Mesothelial cell of epicardium (in vitro differentiated cells): ENCODE measurements at regions not wholly inside any gene's neighbourhood (a gene's known extent, or its start where the extent isn't known, plus 50 kb on each side); places are given as distances from the start of the nearest gene placed in this dataset.

Experiments used
- DNase-seq, 2 experiments: peaks; one replicate each; pipeline ENCODE4 v3.0.0; 2021; ENCODE audit warnings: low spot score in 2 of 2; ENCODE audit not compliant: unreplicated experiment in 2 of 2
- H3K27ac Mint-ChIP-seq: 2 replicates; pipeline ENCODE4 v1.8.0; 2021; ENCODE audit warnings: mixed read lengths
- H3K27me3 Mint-ChIP-seq: 2 replicates; pipeline ENCODE4 v1.8.0; 2021; ENCODE audit warnings: low read depth, mixed read lengths
- H3K36me3 Mint-ChIP-seq: 2 replicates; pipeline ENCODE4 v1.8.0; 2021; ENCODE audit warnings: mixed read lengths
- H3K4me1 Mint-ChIP-seq: 2 replicates; pipeline ENCODE4 v1.8.0; 2021; ENCODE audit warnings: mixed read lengths
- H3K4me3 Mint-ChIP-seq: 2 replicates; pipeline ENCODE4 v1.8.0; 2021; ENCODE audit warnings: mild to moderate bottlenecking, moderate library complexity, mixed read lengths
- H3K9me3 Mint-ChIP-seq: 2 replicates; pipeline ENCODE4 v1.8.0; 2021; ENCODE audit warnings: mixed read lengths
- CTCF ChIP-seq: fragments of 200-600 bp; sonication (generic); IDR thresholded peaks from one replicate; pipeline ENCODE4 v1.5.0; 2021; ENCODE audit warnings: antibody characterized with exemption; ENCODE audit not compliant: unreplicated experiment

GRCh38 chr4:32950866-32951265 lies 2230.7 kb downstream of the PCDH7 start:
- Mint-ChIP-seq H3K27ac (no peak overlapping the region), H3K4me3 (no peak overlapping the region), H3K4me1 (no peaks in the 10 kb centered on the region), H3K36me3 (peaks cover 5% of the 10 kb centered on the region), H3K9me3 (peaks cover 30% of the 10 kb centered on the region), H3K27me3 (no peaks in the 10 kb centered on the region)
- DNase-seq: no peak
- no peak for TF ChIP-seq CTCF

DNA sequence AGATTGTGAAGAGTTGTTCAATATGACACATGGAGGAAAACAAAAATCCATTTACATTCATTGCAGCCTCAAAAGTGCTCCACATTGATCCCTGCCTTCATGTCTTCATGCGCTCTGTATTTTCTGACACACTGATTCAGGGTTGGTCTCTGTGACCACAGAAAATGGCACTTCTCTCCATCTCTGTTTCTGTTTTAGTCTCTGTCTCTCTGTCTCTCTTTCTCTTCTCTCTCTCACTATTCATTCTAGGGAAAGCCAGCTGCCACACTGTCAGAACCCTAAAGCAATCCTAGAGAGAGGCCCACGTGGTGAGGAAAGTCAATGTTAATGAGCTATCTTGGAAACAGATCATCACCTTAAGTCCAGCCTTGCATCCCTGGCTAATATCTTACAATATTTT lies 2238.4 kb downstream of the PCDH7 start:
- Mint-ChIP-seq H3K4me3 (no peak overlapping the region), H3K27ac (no peak overlapping the region), H3K36me3 (no peaks in the 10 kb centered on the region), H3K27me3 (no peaks in the 10 kb centered on the region), H3K9me3 (no peaks in the 10 kb centered on the region), H3K4me1 (peaks cover 11% of the 10 kb centered on the region)
- no peak for TF ChIP-seq CTCF
- no peak for DNase-seq

DNA sequence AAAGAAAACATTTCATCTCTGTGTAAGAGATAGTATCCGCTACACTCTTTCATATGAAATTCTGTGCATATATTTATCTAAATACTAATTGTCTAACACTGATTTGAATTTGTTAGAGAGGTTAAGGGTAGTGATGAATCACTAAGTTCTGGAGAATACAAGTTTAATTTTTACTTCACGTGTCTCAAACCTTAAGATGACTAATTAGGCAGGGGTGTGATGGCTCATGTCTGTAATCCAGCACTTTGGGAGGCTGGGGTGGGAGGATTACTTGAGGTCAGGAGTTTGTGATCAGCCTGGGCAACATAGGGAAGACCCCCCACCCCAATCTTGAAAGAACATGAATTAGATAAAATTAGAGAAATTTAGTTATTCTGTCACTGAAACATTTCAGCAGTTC lies 2241.9 kb downstream of the PCDH7 start:
- Mint-ChIP-seq H3K4me3 (no peak overlapping the region), H3K36me3 (no peaks in the 10 kb centered on the region), H3K27ac (peak overlapping the region; percentile 47), H3K9me3 (no peaks in the 10 kb centered on the region), H3K27me3 (no peaks in the 10 kb centered on the region), H3K4me1 (peaks cover 12% of the 10 kb centered on the region)
- TF ChIP-seq CTCF: no peak
- DNase-seq: no peak

DNA sequence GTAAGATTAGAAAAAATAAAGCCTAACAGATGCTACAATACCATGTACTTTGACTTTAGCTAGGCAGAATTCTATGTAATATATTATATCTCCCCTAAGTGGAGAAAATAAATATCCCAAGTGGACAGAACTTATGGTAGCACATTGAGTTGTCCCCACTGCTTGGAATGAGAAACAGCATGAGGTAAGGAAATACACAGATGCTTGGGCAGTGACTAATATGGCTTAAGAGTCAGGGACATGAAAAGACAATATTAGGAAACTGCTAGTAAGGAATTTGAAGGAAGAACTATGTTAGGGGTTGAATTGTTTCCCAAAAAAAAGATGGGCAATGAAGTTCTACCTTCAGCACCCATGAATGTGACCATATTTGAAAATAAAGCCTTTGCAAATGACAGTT lies 2265.1 kb downstream of the PCDH7 start:
- no peak for TF ChIP-seq CTCF
- peaks cover 2% of the 10 kb centered on the region for H3K36me3 Mint-ChIP-seq
- H3K27ac Mint-ChIP-seq: no peak overlapping the region
- no peak overlapping the region for H3K4me3 Mint-ChIP-seq
- H3K27me3 Mint-ChIP-seq: no peaks in the 10 kb centered on the region
- H3K9me3 Mint-ChIP-seq: peaks cover 29% of the 10 kb centered on the region
- H3K4me1 Mint-ChIP-seq: peaks cover 9% of the 10 kb centered on the region
- no peak for DNase-seq

GRCh38 chr4:32986236-32986635 lies 2266.1 kb downstream of the PCDH7 start:
- TF ChIP-seq CTCF: no peak
- Mint-ChIP-seq H3K4me1 (peaks cover 9% of the 10 kb centered on the region), H3K27me3 (no peaks in the 10 kb centered on the region), H3K36me3 (peaks cover 2% of the 10 kb centered on the region), H3K9me3 (peaks cover 20% of the 10 kb centered on the region), H3K27ac (no peak overlapping the region), H3K4me3 (no peak overlapping the region)
- DNase-seq: no peak

DNA sequence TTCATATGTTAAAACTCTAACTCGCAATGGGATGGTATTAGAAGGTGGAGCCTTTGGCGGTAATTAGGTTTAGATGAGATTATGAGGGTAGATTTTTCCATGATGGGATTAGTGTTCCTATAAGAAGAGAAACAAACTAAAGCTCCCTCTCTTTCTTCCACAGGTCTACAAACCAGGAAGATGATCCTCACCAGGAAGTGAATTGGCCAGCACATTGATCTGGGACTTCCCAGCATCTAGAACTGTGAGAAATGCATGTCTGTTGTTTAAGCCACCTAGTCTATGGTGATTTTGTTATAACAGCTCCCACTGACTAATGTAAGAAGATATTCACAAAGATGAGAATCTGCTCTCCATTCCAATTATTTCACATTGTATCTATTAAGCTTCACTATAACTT lies 2266.9 kb downstream of the PCDH7 start:
- H3K9me3 Mint-ChIP-seq: peaks cover 13% of the 10 kb centered on the region
- no peaks in the 10 kb centered on the region for H3K36me3 Mint-ChIP-seq
- no peak for DNase-seq
- H3K4me1 Mint-ChIP-seq: peaks cover 9% of the 10 kb centered on the region
- no peak overlapping the region for H3K27ac Mint-ChIP-seq
- no peak for TF ChIP-seq CTCF
- no peak overlapping the region for H3K4me3 Mint-ChIP-seq
- no peaks in the 10 kb centered on the region for H3K27me3 Mint-ChIP-seq
